GM18858 (cell line): ENCODE measurements at regions not wholly inside any gene's neighbourhood (a gene's known extent, or its start where the extent isn't known, plus 50 kb on each side); places are given as distances from the start of the nearest gene placed in this dataset.

Experiments used
- ATAC-seq: cut with Tn5 transposase; IDR thresholded peaks from one replicate; pipeline ENCODE4 v1.9.1; 2021; ENCODE audit not compliant: unreplicated experiment

- no peak for ATAC-seq
These were observed 87.9 kb downstream of the RHOU start for GRCh38 chr1:228823200-228823599.

GRCh38 chr1:228824366-228824765 is 89.1 kb downstream of the RHOU start:
- ATAC-seq = no peak

- ATAC-seq = no peak
These were observed 89.8 kb downstream of the RHOU start for GRCh38 chr1:228825041-228825440.

GRCh38 chr1:228825840-228826484 is 90.7 kb downstream of the RHOU start:
- peak; percentile 55 for ATAC-seq

GRCh38 chr1:228827019-228827418 is 91.7 kb downstream of the RHOU start:
- ATAC-seq = no peak

GRCh38 chr1:228828151-228828550 is 92.9 kb downstream of the RHOU start:
- no peak for ATAC-seq

GRCh38 chr1:228830185-228830953 is 95.1 kb downstream of the RHOU start:
- no peak for ATAC-seq

- peak; percentile 72 for ATAC-seq
These were observed 95.7 kb downstream of the RHOU start for GRCh38 chr1:228830954-228831481.

GRCh38 chr1:228833911-228834688 is 98.8 kb downstream of the RHOU start:
- ATAC-seq = no peak

GRCh38 chr1:228835456-228835855 is 100.2 kb downstream of the RHOU start:
- no peak for ATAC-seq

GRCh38 chr1:228835911-228836310 is 100.6 kb downstream of the RHOU start:
- no peak for ATAC-seq

GRCh38 chr1:228836427-228836826 is 101.1 kb downstream of the RHOU start:
- ATAC-seq = no peak

GRCh38 chr1:228837032-228837431 is 101.8 kb downstream of the RHOU start:
- no peak for ATAC-seq

- ATAC-seq = no peak
These were observed 102.8 kb downstream of the RHOU start for GRCh38 chr1:228837817-228838716.

GRCh38 chr1:228838717-228839500 is 103.6 kb downstream of the RHOU start:
- ATAC-seq = no peak

- no peak for ATAC-seq
These were observed 104.4 kb downstream of the RHOU start for GRCh38 chr1:228839656-228840055.

GRCh38 chr1:228841632-228842031 is 106.4 kb downstream of the RHOU start:
- ATAC-seq = no peak

GRCh38 chr1:228842094-228842775 is 107.0 kb downstream of the RHOU start:
- ATAC-seq = no peak

GRCh38 chr1:228845101-228845500 is 109.8 kb downstream of the RHOU start:
- no peak for ATAC-seq
